ENCODE measurements at regions not wholly inside any gene's neighbourhood (a gene's known extent, or its start where the extent isn't known, plus 50 kb on each side); places are given as distances from the start of the nearest gene placed in this dataset.

DNA sequence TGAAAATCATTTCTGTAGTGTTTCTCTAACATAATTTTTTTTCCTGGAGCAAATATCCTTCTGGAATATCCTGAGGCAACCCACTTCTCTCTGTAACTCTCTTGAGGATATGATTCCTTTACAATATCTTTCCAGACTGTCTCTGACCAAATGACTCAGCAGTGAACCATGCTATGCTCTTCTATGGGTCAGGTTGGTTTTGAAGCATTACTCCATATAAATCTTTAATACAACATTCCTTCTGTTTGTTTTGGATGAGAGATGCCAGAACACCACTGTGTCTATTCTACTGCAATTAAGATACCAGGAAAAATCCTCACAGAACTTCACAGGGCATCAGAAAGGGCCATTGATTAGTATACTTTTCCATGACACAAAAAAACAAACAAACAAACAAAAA lies 626.4 kb upstream of the ZNF385D start:
- TF ChIP-seq, protein P1, sequence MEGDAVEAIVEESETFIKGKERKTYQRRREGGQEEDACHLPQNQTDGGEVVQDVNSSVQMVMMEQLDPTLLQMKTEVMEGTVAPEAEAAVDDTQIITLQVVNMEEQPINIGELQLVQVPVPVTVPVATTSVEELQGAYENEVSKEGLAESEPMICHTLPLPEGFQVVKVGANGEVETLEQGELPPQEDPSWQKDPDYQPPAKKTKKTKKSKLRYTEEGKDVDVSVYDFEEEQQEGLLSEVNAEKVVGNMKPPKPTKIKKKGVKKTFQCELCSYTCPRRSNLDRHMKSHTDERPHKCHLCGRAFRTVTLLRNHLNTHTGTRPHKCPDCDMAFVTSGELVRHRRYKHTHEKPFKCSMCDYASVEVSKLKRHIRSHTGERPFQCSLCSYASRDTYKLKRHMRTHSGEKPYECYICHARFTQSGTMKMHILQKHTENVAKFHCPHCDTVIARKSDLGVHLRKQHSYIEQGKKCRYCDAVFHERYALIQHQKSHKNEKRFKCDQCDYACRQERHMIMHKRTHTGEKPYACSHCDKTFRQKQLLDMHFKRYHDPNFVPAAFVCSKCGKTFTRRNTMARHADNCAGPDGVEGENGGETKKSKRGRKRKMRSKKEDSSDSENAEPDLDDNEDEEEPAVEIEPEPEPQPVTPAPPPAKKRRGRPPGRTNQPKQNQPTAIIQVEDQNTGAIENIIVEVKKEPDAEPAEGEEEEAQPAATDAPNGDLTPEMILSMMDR (IDR thresholded peaks at IDR 0.05): no peak
- TF ChIP-seq EP300 (IDR thresholded peaks at IDR 0.05) (no peak), POLR2A (IDR thresholded peaks at IDR 0.05) (no peak), POLR2AphosphoS5 (IDR thresholded peaks at IDR 0.05) (no peak)
